ENCODE measurements at regions not wholly inside any gene's neighbourhood (a gene's known extent, or its start where the extent isn't known, plus 50 kb on each side); places are given as distances from the start of the nearest gene placed in this dataset.
A peak's percentile ranks its signal among the peaks of the same experiment; 100 is the strongest.
"Not testable (repeated sequence)": the region's sequence is repeated elsewhere in the genome, so short reads cannot be mapped to it uniquely, and the experiment has no call there.

GRCh38 chr5:94017579-94017978 is 276.2 kb upstream of the POU5F2 start:
- Mint-ChIP-seq H3K4me1 (ENCODE audit: low read depth) (no peaks in the 10 kb centered on the region), H3K27me3 (ENCODE audit: low read depth) (no peaks in the 10 kb centered on the region), H3K27ac (no peak overlapping the region), H3K4me3 (no peak overlapping the region), H3K9me3 (peaks cover 18 to 27% of the 10 kb centered on the region in 2 donors), H3K36me3 (ENCODE audit: insufficient read depth in 2 of 2) (peaks cover 41 to 50% of the 10 kb centered on the region in 2 donors)
- ATAC-seq (replicated peaks in 1 of 2) (no peak), DNase-seq (no peak)

GRCh38 chr5:94010814-94011213 is 269.4 kb upstream of the POU5F2 start:
- no peak overlapping the region for H3K4me3 Mint-ChIP-seq
- H3K36me3 Mint-ChIP-seq (ENCODE audit: insufficient read depth in 2 of 2): peaks cover 23 to 32% of the 10 kb centered on the region in 2 donors
- H3K27me3 Mint-ChIP-seq (ENCODE audit: low read depth): no peaks in the 10 kb centered on the region
- ATAC-seq (replicated peaks in 1 of 2) (peak; percentile 40 to 70), DNase-seq (no peak)
- H3K9me3 Mint-ChIP-seq: peaks cover 7 to 8% of the 10 kb centered on the region in 2 donors
- H3K4me1 Mint-ChIP-seq (ENCODE audit: low read depth): no peaks in the 10 kb centered on the region
- H3K27ac Mint-ChIP-seq: no peak overlapping the region

GRCh38 chr5:94009161-94009560 is 267.8 kb upstream of the POU5F2 start:
- ATAC-seq (replicated peaks in 1 of 2) (no peak), DNase-seq (no peak)
- Mint-ChIP-seq H3K4me1 (ENCODE audit: low read depth) (no peaks in the 10 kb centered on the region), H3K36me3 (ENCODE audit: insufficient read depth in 2 of 2) (peaks cover 14 to 23% of the 10 kb centered on the region in 2 donors), H3K27ac (no peak overlapping the region), H3K9me3 (peaks cover 0 to 3% of the 10 kb centered on the region in 2 donors), H3K4me3 (no peak overlapping the region), H3K27me3 (ENCODE audit: low read depth) (no peaks in the 10 kb centered on the region)

GRCh38 chr5:93998951-93999455 is 257.6 kb upstream of the POU5F2 start:
- no peak for ATAC-seq (replicated peaks in 1 of 2)
- no peak overlapping the region for H3K4me3 Mint-ChIP-seq

GRCh38 chr5:93997562-93997961 is 256.2 kb upstream of the POU5F2 start:
- H3K27ac Mint-ChIP-seq: peak overlapping the region; percentile 14
- ATAC-seq (replicated peaks in 1 of 2) (no peak), DNase-seq (no peak)
- H3K36me3 Mint-ChIP-seq (ENCODE audit: insufficient read depth in 2 of 2): peaks cover 2 to 16% of the 10 kb centered on the region in 2 donors
- H3K27me3 Mint-ChIP-seq (ENCODE audit: low read depth): no peaks in the 10 kb centered on the region
- H3K4me3 Mint-ChIP-seq: no peak overlapping the region
- H3K4me1 Mint-ChIP-seq (ENCODE audit: low read depth): peaks cover 5% of the 10 kb centered on the region
- no peaks in the 10 kb centered on the region for H3K9me3 Mint-ChIP-seq

More at GRCh38 chr5:93998951-93999455, 257.6 kb upstream of the POU5F2 start:
- H3K27ac Mint-ChIP-seq: no peak overlapping the region
- H3K4me1 Mint-ChIP-seq (ENCODE audit: low read depth): peaks cover 5% of the 10 kb centered on the region
- no peak for DNase-seq
- no peaks in the 10 kb centered on the region for H3K9me3 Mint-ChIP-seq
- no peaks in the 10 kb centered on the region for H3K27me3 Mint-ChIP-seq (ENCODE audit: low read depth)
- H3K36me3 Mint-ChIP-seq (ENCODE audit: insufficient read depth in 2 of 2): peaks cover 2 to 17% of the 10 kb centered on the region in 2 donors

- Mint-ChIP-seq H3K4me3 (no peak overlapping the region), H3K27me3 (ENCODE audit: low read depth) (no peaks in the 10 kb centered on the region), H3K4me1 (ENCODE audit: low read depth) (peaks cover 5% of the 10 kb centered on the region), H3K9me3 (no peaks in the 10 kb centered on the region), H3K27ac (no peak overlapping the region), H3K36me3 (ENCODE audit: insufficient read depth in 2 of 2) (peaks cover 0 to 2% of the 10 kb centered on the region in 2 donors)
- ATAC-seq (replicated peaks in 1 of 2) (peak in 1 of 2 donors; percentile 66), DNase-seq (no peak)
Measured at GRCh38 chr5:93995126-93995621, 253.8 kb upstream of the POU5F2 start.

GRCh38 chr5:93993161-93993560 is 251.8 kb upstream of the POU5F2 start:
- DNase-seq (no peak), ATAC-seq (replicated peaks in 1 of 2) (no peak)
- H3K27me3 Mint-ChIP-seq (ENCODE audit: low read depth): no peaks in the 10 kb centered on the region
- no peak overlapping the region for H3K4me3 Mint-ChIP-seq
- H3K27ac Mint-ChIP-seq: no peak overlapping the region
- peaks cover 5% of the 10 kb centered on the region for H3K4me1 Mint-ChIP-seq (ENCODE audit: low read depth)
- no peaks in the 10 kb centered on the region for H3K9me3 Mint-ChIP-seq
- peaks cover 0 to 2% of the 10 kb centered on the region in 2 donors for H3K36me3 Mint-ChIP-seq (ENCODE audit: insufficient read depth in 2 of 2)

GRCh38 chr5:93990504-93991070 is 249.2 kb upstream of the POU5F2 start:
- peak overlapping the region; percentile 13 for H3K27ac Mint-ChIP-seq
- ATAC-seq (replicated peaks in 1 of 2): no peak
- peaks cover 3 to 6% of the 10 kb centered on the region in 2 donors for H3K9me3 Mint-ChIP-seq

GRCh38 chr5:93985940-93986570 is 244.7 kb upstream of the POU5F2 start:
- H3K36me3 Mint-ChIP-seq (ENCODE audit: insufficient read depth in 2 of 2); H3K9me3 Mint-ChIP-seq; H3K4me1 Mint-ChIP-seq (ENCODE audit: low read depth); H3K27ac Mint-ChIP-seq; ATAC-seq (replicated peaks in 1 of 2); H3K4me3 Mint-ChIP-seq; DNase-seq; H3K27me3 Mint-ChIP-seq (ENCODE audit: low read depth): not testable (repeated sequence)

More at GRCh38 chr5:93990504-93991070, 249.2 kb upstream of the POU5F2 start:
- Mint-ChIP-seq H3K4me1 (ENCODE audit: low read depth) (peaks cover 5% of the 10 kb centered on the region), H3K27me3 (ENCODE audit: low read depth) (no peaks in the 10 kb centered on the region), H3K4me3 (no peak overlapping the region), H3K36me3 (ENCODE audit: insufficient read depth in 2 of 2) (peaks cover 5 to 6% of the 10 kb centered on the region in 2 donors)
- no peak for DNase-seq

GRCh38 chr5:93978222-93978621 is 236.8 kb upstream of the POU5F2 start:
- no peaks in the 10 kb centered on the region for H3K4me1 Mint-ChIP-seq (ENCODE audit: low read depth)
- H3K36me3 Mint-ChIP-seq (ENCODE audit: insufficient read depth in 2 of 2): peaks cover 30 to 36% of the 10 kb centered on the region in 2 donors
- no peak overlapping the region for H3K4me3 Mint-ChIP-seq
- H3K9me3 Mint-ChIP-seq: peaks cover 16% of the 10 kb centered on the region in 2 donors
- DNase-seq (no peak), ATAC-seq (replicated peaks in 1 of 2) (no peak)
- no peaks in the 10 kb centered on the region for H3K27me3 Mint-ChIP-seq (ENCODE audit: low read depth)
- H3K27ac Mint-ChIP-seq: no peak overlapping the region

- no peak for ATAC-seq (replicated peaks in 1 of 2)
- H3K4me3 Mint-ChIP-seq: no peak overlapping the region
Measured at GRCh38 chr5:93967923-93968322, 226.5 kb upstream of the POU5F2 start.

GRCh38 chr5:93964421-93964820 is 223.0 kb upstream of the POU5F2 start:
- ATAC-seq (replicated peaks in 1 of 2): no peak
- Mint-ChIP-seq H3K4me3 (no peak overlapping the region), H3K9me3 (peaks cover 0 to 4% of the 10 kb centered on the region in 2 donors), H3K36me3 (ENCODE audit: insufficient read depth in 2 of 2) (peaks cover 3 to 10% of the 10 kb centered on the region in 2 donors), H3K27ac (no peak overlapping the region), H3K27me3 (ENCODE audit: low read depth) (no peaks in the 10 kb centered on the region), H3K4me1 (ENCODE audit: low read depth) (no peaks in the 10 kb centered on the region)
- no peak for DNase-seq

More at GRCh38 chr5:93967923-93968322, 226.5 kb upstream of the POU5F2 start:
- H3K36me3 Mint-ChIP-seq (ENCODE audit: insufficient read depth in 2 of 2): peaks cover 3 to 14% of the 10 kb centered on the region in 2 donors
- H3K4me1 Mint-ChIP-seq (ENCODE audit: low read depth): no peaks in the 10 kb centered on the region
- H3K27ac Mint-ChIP-seq: no peak overlapping the region
- H3K9me3 Mint-ChIP-seq: peaks cover 0 to 7% of the 10 kb centered on the region in 2 donors
- H3K27me3 Mint-ChIP-seq (ENCODE audit: low read depth): no peaks in the 10 kb centered on the region
- no peak for DNase-seq

- Mint-ChIP-seq H3K27ac (no peak overlapping the region), H3K4me1 (ENCODE audit: low read depth) (no peaks in the 10 kb centered on the region), H3K36me3 (ENCODE audit: insufficient read depth in 2 of 2) (peaks cover 0 to under 1% of the 10 kb centered on the region in 2 donors), H3K4me3 (no peak overlapping the region), H3K9me3 (no peaks in the 10 kb centered on the region), H3K27me3 (ENCODE audit: low read depth) (no peaks in the 10 kb centered on the region)
- ATAC-seq (replicated peaks in 1 of 2): no peak
- DNase-seq: no peak
Measured at GRCh38 chr5:93960042-93960441, 218.6 kb upstream of the POU5F2 start.
